Activated CD4-positive, CD25-positive, alpha-beta regulatory T cell treated with anti-CD3 and anti-CD28 coated beads, Interleukin-2, amount 50 U/mL, for 72 hours (primary cell): ENCODE measurements at regions not wholly inside any gene's neighbourhood (a gene's known extent, or its start where the extent isn't known, plus 50 kb on each side); places are given as distances from the start of the nearest gene placed in this dataset.
"Not testable (repeated sequence)": the region's sequence is repeated elsewhere in the genome, so short reads cannot be mapped to it uniquely, and the experiment has no call there.

Experiments
- DNase-seq: peaks from one replicate; pipeline ENCODE4 v3.0.0; 2021

DNA sequence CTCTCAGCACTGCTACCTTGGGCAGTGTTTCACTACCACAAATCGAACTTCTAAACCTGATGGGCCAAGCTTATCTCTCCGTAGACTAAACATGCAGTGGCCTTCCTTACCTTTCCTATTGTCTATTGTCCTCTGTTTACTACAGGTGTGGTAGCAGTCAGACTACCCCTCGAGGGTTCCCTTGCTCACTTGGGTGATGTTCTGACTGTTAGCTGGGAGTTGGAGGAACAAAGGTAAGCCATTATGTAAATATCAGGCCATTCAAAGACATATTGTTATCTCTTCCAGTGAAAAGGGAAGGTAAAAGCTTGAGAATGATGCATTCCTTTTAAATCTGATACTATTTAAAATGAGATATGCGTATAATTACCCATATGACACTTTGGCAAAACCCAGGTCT, 828.3 kb upstream of the EEF2KMT start:
- DNase-seq: no peak

DNA sequence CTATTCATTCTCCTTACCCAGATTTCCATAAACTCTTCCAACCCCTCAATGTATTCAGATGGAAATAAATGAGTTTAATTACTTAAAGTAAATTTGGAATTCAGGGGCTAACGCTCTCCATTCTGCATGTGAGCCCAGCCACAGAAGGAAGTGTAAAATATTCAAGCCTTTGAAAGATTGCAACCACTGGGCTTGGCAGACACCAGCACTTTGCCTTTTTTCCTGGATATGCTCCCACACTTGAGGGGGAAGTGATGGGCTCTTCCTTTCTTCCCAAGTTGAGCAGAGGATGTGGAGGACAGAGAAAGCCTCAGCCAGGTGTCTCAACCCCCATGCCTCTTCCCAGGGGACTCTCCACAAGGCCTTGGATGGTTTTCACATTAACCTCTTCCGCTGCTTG, 825.1 kb upstream of the EEF2KMT start:
- no peak for DNase-seq

GRCh38 chr16:5918567-5919130, 821.1 kb upstream of the EEF2KMT start:
- DNase-seq: no peak

- no peak for DNase-seq
These were observed 820.0 kb upstream of the EEF2KMT start for GRCh38 chr16:5917436-5918195.

DNA sequence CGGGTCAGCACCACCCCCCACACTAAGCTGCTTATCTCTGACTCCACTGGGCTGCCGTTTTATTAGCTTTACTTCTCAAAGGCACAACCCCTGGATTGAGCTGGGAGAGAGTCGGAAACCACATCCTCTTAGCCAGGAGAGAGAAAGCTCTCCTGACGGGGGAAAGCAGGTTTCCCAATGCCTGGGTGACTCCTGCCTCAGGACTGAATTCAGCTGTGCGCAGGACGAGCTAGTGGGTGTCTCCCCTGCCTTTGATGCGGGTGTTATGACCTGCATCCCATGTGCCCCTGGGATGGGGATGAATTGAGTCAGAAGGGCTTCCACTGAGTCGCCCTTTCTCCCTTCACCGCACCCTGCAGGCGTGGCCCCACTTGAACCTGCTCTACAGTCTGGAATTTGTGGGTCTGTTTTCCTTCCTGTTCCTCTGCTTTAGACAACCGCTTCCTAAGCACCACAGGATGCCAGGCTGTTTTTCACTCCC, 819.2 kb upstream of the EEF2KMT start:
- no peak for DNase-seq

DNA sequence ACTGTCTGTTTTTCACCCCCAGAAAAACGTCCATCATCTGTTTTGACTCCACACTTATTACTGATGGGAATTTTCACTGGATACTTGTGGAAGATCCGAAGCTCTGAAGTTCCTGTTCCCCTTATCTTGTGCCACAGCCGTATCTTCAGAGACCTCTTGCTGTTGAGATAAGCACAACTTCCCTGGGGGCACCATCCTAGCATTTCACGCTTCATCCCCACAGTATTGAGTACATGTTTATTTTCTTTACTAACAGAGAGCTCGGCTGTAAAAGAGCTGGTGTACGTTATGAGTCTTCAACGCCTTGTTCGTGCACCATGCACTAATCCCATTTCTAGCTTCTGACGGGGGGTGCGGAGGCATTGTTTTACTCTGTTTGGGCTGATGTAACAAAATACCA, 813.6 kb upstream of the EEF2KMT start:
- DNase-seq: no peak

DNA sequence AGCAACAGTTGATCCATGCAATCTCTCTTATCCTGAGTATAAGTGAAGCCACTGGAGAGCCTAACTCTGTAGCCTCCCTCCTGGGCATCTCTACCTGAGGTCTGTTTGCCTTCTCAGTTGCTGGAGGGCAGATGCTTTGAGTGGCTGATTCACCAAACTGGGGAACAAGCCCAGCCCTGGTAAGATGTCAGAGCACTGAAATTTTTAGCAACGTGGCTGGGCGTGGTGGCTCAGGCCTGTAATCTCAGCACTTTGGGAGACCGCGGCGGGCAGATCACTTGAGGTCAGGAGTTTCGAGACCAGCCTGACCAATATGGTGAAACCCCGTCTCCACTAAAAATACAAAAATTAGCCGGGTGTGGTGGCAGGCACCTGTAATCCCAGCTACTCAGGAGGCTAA, 812.0 kb upstream of the EEF2KMT start:
- DNase-seq: not testable (repeated sequence)

DNA sequence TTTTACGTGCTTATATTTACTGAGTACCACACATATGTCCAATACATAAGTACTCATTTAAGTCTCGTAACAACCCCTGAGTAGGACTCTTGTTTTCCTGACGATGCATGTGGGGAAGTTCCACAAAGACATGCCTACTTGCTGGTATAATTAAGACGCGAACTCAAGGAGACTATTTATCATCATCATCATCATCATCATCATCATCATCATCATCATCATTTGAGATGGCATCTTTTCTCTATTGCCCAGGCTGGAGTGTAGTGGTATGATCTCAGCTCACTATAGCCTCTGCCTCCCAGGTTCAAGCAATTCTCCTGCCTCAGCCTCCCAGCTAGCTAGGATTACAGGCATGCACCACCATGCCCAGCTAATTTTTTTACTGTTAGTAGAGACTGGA, 809.9 kb upstream of the EEF2KMT start:
- no peak for DNase-seq

- DNase-seq: no peak
These were observed 808.8 kb upstream of the EEF2KMT start for GRCh38 chr16:5906351-5906750.

GRCh38 chr16:5905935-5906334, 808.3 kb upstream of the EEF2KMT start:
- no peak for DNase-seq

DNA sequence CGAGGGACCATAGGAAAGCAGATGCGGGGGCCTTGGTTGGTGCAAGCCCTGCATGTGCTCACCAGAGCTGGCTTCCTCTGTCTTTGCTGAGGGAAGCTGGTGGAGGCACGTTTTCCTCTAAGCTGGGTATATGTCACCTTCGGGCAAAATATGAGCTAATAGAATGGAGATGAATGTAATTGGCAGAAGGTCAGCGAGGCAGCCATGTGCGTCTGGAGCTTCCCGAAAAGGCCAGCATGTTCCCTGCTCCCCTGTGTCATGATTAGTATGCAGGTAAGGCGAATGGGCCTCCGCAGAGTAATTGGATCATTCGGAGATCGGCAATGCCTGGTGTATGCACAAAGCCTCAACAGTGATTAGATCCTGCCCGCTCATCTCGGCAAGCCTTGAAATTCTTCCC, 806.2 kb upstream of the EEF2KMT start:
- DNase-seq: no peak

- DNase-seq: no peak
These were observed 805.6 kb upstream of the EEF2KMT start for GRCh38 chr16:5903153-5903552.

- no peak for DNase-seq
These were observed 802.5 kb upstream of the EEF2KMT start for GRCh38 chr16:5900046-5900445.

DNA sequence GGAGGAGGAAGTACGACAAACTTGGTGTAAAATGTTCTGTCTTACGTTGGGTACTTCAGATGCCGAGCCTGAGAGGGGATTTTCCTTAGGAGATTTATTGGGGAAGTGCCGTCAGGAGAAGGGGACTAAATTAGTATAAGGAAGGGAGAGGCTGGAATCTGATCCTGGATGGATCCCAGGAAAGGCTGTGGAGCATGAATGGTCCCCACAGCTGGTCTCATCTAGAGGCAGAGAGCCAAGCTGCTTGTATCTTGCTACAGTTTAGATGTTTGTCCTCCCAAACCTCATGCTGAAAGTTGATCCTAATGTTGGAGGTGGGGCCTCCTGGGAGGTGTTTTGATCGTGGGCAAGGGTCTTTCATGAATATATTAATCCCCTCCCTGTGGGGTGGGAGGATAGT, 798.4 kb upstream of the EEF2KMT start:
- DNase-seq: no peak

DNA sequence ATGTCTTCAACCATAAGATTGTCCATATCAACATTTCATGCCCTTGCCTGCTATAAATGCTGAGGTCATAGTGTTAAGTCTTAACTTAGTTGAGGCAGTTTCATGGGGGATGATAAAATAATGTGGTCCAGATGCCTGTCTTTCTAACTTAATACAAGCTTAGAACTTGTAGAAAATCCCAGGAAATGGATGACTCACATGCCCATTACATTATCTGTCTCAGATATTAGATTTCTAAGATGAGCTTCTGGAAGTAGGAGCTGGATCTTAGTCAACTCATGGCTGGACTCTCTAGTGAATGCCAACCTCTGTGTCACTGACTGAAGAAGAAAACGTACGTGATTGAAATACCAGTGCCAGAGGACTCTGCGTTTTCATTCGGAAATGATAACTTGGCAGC, 797.5 kb upstream of the EEF2KMT start:
- DNase-seq: no peak

GRCh38 chr16:5891296-5891695, 793.7 kb upstream of the EEF2KMT start:
- no peak for DNase-seq

- no peak for DNase-seq
These were observed 787.9 kb upstream of the EEF2KMT start for GRCh38 chr16:5885521-5885920.

GRCh38 chr16:5884996-5885395, 787.4 kb upstream of the EEF2KMT start:
- no peak for DNase-seq

DNA sequence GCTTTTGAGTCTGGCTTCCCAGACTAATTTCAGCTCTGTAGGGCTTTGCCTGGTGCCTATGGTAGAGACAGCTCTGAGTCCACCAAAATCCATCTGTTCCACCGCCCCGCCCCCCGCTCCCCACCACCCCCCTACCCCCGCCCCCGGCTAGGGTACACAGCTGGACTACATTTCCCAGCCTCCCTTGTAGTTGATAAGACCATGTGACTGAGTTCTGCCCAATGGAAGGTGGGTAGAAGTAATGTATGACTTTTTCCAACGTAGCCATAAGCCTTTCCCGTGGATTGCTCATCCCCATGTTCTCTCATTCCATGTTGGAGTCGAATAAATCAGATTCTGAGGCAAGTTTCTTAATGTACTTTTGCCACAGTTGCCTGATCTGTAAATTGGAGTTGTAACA, 786.7 kb upstream of the EEF2KMT start:
- no peak for DNase-seq

- DNase-seq: no peak
These were observed 784.6 kb upstream of the EEF2KMT start for GRCh38 chr16:5882087-5882640.

DNA sequence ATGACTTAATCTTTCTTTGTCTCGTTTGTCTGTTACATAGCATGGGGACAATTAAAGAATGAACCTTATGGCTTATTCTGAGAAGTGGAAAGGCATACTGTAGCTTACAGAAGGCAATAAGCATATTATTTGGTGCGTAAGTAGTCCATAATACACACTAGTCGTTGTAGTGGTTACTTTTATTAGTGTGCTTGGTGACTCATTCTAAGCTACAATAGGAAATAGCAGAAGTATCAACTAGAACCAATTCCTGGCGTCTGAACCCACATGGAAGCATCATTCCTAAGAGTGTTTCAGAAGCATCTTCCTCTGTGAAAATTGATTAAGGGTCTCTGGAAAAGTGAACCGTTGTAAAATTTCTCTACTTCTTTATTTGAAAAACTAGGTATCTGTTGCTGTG, 777.8 kb upstream of the EEF2KMT start:
- no peak for DNase-seq

- no peak for DNase-seq
These were observed 777.3 kb upstream of the EEF2KMT start for GRCh38 chr16:5874899-5875298.

DNA sequence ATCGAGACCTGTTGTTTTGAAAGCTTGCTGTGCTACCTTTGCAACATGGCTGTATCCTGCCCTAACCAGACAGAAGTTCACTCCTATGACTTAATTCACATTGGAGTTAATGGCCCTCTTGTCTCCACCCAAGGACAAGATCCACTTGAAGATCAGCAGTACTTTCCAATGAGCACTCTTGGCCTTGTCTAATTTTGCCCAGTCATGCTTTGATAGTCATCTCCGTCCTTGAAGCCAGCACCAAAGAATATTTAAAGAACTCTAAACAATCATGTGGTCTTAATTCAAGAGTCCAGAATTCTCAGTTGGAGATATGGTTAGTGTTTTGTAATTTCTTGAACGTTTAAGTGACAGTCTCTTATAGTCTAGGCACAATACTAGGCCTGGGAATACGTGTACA, 775.6 kb upstream of the EEF2KMT start:
- no peak for DNase-seq

DNA sequence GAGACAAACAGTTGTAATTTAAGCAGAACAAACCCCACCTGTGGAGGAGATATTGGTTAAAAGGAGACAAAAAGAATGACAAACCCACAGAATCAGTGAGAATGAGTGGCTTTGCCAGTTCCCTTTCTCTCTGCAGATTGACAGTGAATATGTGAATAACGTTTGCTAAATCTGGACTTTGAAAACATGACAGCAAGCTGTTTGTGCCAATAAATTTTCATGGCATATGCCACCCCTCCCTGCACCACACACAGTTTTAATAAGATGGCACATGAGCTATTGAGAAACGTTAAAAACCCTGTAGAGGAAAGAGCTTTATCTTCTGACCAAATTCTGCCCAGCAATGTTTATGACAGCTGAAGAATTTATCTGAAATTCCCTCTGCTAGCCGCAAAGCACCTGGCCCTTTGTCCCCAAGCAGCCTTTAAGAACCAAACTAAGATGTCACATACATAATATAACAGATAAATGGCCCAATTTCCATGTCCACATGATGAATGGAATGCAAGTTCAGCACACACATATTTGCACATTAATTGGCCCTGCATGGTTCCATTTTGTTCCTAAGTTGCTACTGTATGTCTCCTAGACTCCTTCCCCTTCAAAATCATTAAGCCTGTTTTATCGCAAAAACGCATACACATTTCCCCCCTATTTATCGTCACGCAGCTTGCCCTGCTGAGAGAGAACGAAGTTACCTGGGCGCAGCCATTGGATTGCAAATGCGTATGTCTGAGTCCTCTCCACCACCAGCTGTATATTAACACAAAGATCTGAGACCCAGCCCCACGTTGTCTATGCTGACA, 773.5 kb upstream of the EEF2KMT start:
- DNase-seq: no peak
